Erythroblast (primary cell): ENCODE measurements at regions not wholly inside any gene's neighbourhood (a gene's known extent, or its start where the extent isn't known, plus 50 kb on each side); places are given as distances from the start of the nearest gene placed in this dataset.

Experiments used
- GATA1 ChIP-seq: IDR thresholded peaks from 2 replicates; pipeline ENCODE4 v1.6.1; 2011; ENCODE audit warnings: low read depth, mild to moderate bottlenecking, control low read depth, low read length, moderate library complexity
- POLR2A ChIP-seq: IDR thresholded peaks from 2 replicates; pipeline ENCODE4 v1.6.1; 2011; ENCODE audit warnings: mild to moderate bottlenecking, low read length

DNA sequence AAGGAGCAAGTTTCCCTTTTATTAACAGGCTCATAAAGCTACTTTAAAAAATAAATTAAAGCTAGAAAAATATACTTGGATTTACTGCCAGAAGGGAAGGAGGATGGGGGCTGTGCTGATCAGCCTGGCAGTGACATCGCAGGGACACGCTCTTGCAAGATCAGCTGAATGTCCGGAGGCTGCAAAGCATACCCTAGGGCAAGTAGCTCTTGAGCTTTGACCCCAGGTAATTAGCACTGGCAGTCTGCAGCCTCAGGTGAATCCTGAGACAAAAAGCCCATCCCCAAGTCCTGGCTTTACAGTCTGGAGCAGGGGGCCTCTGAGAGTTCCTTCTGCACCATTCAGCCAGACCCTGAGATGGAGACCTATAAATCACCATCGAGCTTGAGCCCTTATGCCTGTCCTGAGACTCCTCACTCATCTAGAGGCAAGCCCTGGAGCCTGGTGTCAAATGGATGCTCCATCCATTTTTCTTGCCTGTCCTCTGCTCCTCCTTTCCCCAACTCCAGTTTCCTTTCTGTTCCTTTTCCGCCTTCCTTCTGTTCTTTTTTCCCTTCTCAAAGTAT is 131.7 kb downstream of the TMEM114 start:
- no peak for TF ChIP-seq POLR2A
- no peak for TF ChIP-seq GATA1
